Stimulated activated effector memory CD8-positive, alpha-beta T cell treated with anti-CD3 and anti-CD28 coated beads, Interleukin-12 subunit alpha, Interleukin-12 subunit beta, amount 100 ng/mL, for 72 hours (primary cell): ENCODE measurements at regions not wholly inside any gene's neighbourhood (a gene's known extent, or its start where the extent isn't known, plus 50 kb on each side); places are given as distances from the start of the nearest gene placed in this dataset.
A peak's percentile ranks its signal among the peaks of the same experiment; 100 is the strongest.
"Not testable (repeated sequence)": the region's sequence is repeated elsewhere in the genome, so short reads cannot be mapped to it uniquely, and the experiment has no call there.

Source experiments
- ATAC-seq: fragments of 150-1000 bp; cut with Tn5 transposase; 2 replicates; pipeline ENCODE4 v1.10.0; 2021
- DNase-seq, 2 donors: peaks; one replicate each; pipeline ENCODE4 v3.0.0; 2021 to 2022; ENCODE audit warnings: low spot score in 2 of 2
- H3K27ac Mint-ChIP-seq: one replicate; pipeline ENCODE4 v1.8.0; 2022; ENCODE audit warnings: mild to moderate bottlenecking, mixed read lengths
- H3K36me3 Mint-ChIP-seq: one replicate; pipeline ENCODE4 v1.8.0; 2022; ENCODE audit warnings: mild to moderate bottlenecking, mixed read lengths
- H3K4me1 Mint-ChIP-seq: one replicate; pipeline ENCODE4 v1.8.0; 2022; ENCODE audit warnings: mixed read lengths
- H3K4me3 Mint-ChIP-seq: one replicate; pipeline ENCODE4 v1.8.0; 2022; ENCODE audit warnings: mild to moderate bottlenecking, mixed read lengths
- H3K9me3 Mint-ChIP-seq: one replicate; pipeline ENCODE4 v1.8.0; 2022; ENCODE audit warnings: mixed read lengths

DNA sequence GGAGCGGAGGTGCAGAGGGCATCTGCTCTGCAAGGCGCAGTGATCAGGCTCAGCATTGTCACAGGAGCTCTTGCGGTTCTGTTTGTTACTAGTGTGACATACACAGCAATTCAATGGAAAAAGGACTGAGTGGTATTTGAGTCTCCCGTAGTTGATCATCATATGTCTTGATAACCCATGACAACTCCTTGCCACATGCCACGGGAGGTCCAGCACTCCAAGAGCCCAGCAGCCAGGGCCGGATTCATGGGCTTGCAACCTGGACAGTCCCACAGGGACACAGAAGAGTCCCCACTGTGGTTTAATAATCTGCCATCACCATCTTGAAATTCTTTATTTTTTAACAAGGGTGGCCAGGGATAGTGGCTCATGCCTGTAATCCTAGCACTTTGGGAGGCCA lies 58.1 kb upstream of the ROPN1B start:
- not testable (repeated sequence) for ATAC-seq, H3K27ac Mint-ChIP-seq, DNase-seq, H3K9me3 Mint-ChIP-seq, H3K4me1 Mint-ChIP-seq, H3K4me3 Mint-ChIP-seq, H3K36me3 Mint-ChIP-seq

DNA sequence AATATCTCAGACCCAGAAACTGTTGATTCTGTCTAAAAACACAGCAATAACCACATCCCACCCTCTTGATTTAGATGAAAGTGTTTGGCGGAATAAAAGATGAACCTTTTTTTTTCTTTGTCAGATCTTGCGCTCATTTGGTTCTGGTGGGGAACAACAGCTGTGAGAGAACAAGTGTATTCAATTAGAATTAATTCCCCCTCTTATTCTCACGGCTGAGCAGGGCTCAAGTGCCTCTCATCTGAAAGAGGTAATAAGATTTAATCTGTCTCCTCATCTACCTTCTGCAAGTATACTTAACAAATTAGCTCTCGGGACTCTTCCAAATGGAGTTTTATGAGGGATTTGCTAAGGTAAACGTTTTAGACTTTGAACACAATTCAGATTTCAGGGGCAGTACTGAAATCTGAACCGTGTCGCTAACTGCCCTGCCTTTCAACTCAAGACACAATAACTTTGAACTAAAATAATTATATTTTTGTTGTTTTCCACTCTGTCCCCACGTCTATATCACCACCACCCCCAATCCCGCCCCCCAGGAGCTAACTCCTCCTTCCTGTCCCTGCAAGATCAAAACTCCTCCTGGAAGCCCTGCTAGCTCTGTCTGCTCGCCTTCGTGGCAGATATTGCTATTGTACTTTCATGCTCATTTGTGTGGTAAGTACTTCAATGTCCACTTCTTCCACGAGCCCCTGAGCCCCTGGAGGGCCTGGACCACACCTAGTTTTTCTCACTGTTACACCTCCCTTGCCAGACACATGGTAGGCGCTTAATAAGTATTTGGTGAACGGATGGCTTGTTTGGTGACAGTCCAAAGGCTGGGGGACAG lies 54.2 kb upstream of the ROPN1B start:
- H3K36me3 Mint-ChIP-seq, ATAC-seq, DNase-seq, H3K9me3 Mint-ChIP-seq: not testable (repeated sequence)
- Mint-ChIP-seq H3K27ac (peak overlapping the region; percentile 81), H3K4me3 (peak overlapping the region; percentile 75), H3K4me1 (peaks cover 16% of the 10 kb centered on the region)

DNA sequence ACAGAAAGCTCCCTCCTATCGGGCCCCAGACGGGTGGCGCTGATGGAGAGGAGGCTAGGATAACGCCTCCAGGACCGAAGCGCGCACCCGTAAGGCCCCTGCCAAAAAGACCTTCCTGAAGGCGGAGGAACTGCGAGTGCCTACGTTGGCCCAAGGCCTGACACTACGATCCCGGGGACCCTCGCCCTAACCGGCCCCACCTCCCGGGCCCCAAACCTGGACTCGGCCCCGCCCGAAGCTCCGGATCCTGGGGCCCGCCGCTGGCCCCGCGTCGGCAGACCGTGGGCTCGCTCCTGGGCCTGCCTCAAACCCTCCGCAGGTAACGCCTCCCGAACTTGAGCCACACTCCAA lies 53.6 kb upstream of the ROPN1B start:
- Mint-ChIP-seq H3K4me3 (peak overlapping the region; percentile 75), H3K4me1 (peaks cover 16% of the 10 kb centered on the region), H3K27ac (peak overlapping the region; percentile 81)
- H3K36me3 Mint-ChIP-seq, H3K9me3 Mint-ChIP-seq, ATAC-seq, DNase-seq: not testable (repeated sequence)

DNA sequence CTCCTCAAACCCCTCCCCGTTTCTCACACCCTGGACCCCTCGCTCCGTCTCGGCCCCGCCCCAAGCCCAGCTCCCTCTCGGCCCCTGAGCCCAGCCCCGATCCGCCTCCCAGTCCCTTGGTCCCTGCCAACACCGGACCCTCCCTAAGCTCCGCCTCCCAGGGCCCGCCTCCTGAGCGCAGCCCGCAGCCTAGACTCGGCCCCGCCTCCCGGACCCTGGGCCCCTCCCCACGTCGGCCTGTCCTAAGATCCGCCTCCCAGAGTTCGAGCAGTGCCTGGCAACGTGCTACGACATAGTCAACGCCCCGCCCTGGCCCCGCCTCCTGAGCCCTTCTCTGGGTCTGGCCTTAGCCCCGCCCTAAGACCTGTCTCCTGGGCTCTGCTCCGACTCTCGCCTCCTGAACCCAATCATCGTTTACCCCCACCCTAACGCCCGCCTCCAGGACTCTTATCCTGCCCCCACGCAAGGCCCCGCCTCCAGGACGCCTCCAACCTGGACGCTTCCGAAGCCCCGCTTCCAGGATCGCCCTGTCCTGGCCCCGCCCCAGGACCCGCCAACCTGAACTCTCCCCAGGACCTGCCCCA lies 53.1 kb upstream of the ROPN1B start:
- H3K36me3 Mint-ChIP-seq, H3K9me3 Mint-ChIP-seq: not testable (repeated sequence)
- Mint-ChIP-seq H3K4me1 (peaks cover 16% of the 10 kb centered on the region), H3K27ac (peak overlapping the region; percentile 81), H3K4me3 (peak overlapping the region; percentile 75)
- ATAC-seq (peak; percentile 84), DNase-seq (peak; percentile 93 to 99)

DNA sequence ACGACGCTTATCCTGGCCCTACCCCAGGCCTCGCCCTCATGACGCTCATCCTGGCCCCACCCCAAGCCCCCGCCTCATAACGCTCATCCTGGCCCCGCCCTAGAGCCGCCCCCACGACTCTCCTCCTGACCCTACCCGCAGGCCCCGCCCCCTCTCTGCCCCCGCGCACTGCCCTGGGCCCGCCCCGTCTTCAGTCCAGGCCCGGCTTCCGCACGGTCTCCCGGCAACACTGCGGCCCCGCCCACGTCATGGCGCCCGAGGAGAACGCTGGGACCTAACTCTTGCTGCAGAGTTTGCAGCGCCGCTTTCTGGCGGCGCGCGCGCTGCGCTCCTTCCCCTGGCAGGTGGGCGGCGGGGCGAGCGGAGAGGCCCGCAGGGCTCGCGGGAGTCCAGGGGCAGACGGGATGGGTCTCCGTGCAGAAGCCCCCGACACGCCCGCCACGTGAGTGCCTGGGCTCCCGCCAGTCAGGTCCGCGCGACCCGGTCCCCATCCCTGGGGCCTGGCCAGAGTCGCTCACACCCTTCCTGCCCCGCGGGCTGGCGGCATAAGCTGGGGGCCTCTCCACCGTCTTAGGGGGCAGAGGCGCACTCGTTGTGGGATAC lies 52.5 kb upstream of the ROPN1B start:
- peak; percentile 91 to 96 for DNase-seq
- ATAC-seq: peak; percentile 95
- H3K9me3 Mint-ChIP-seq: no peaks in the 10 kb centered on the region
- H3K4me3 Mint-ChIP-seq: peak overlapping the region; percentile 75
- peaks cover 16% of the 10 kb centered on the region for H3K4me1 Mint-ChIP-seq
- no peaks in the 10 kb centered on the region for H3K36me3 Mint-ChIP-seq
- H3K27ac Mint-ChIP-seq: peak overlapping the region; percentile 81

DNA sequence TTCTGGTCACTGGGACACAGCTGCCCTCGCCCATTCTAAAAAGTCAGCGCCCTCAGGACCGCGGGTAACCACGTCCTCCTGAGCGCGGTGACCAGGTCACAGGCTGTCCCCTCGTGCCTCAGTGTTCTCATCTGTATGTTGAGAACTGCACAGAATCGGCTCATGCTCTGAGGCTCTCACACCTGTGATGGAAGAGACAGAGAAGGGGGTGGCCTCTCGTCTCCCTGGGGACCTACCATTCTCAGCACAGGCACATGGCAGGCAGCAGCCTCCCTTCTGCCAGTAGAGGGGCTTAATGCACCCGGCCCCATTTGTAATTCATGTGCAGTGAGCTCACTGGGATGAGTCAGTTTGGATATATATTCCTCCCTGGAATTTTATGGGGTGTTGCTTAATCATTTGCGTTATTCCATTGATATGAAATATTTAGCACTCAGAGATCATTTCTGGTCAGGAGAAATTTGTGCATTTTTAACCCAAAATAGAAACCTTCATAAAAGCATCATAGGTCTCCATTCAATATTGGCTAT lies 51.9 kb upstream of the ROPN1B start:
- Mint-ChIP-seq H3K4me3 (peak overlapping the region; percentile 75), H3K27ac (peak overlapping the region; percentile 81), H3K4me1 (peaks cover 16% of the 10 kb centered on the region)
- DNase-seq, H3K36me3 Mint-ChIP-seq, H3K9me3 Mint-ChIP-seq, ATAC-seq: not testable (repeated sequence)

DNA sequence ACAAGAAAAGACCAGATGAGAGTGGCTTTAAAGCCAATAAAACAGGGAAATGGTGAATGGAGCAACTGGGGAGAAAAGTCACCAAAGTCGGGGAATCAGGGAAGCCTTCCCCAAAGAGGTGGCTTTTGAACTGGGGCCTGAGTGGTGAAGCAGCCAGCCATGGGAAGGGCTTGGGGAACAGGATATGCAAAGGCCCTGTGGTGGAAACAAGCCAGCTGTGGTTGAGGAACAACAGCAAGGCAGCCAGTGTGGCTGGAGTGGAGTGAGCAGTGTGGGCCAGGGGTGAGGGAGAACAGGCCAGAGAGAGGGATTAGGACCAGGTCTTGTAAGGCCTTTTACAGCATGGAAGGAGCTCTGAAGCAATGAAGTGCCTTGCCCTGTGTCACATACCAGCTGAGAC lies 51.0 kb upstream of the ROPN1B start:
- H3K9me3 Mint-ChIP-seq, H3K27ac Mint-ChIP-seq, H3K36me3 Mint-ChIP-seq, H3K4me3 Mint-ChIP-seq, ATAC-seq, DNase-seq: not testable (repeated sequence)
- H3K4me1 Mint-ChIP-seq: peaks cover 16% of the 10 kb centered on the region

DNA sequence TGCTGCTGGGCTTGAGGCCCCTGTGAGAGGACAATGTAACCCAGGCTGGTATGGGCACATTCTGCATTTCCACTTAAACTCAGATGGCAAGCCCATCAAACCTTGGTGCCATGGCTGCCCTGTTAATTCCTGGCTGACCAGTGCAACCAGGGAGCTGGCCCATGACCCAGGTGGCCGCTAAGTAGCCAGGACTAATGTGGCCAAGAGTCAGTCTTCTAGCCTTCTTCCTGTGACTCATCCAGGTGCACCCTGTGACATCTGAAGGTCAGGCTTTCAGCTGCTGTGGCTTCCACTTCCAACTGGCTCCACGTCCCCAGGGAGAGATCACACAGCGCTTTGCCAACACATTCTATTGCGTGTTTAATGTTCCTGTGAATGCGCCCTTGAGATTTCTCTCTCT lies 50.5 kb upstream of the ROPN1B start:
- not testable (repeated sequence) for H3K36me3 Mint-ChIP-seq, DNase-seq, H3K27ac Mint-ChIP-seq, H3K9me3 Mint-ChIP-seq, ATAC-seq, H3K4me3 Mint-ChIP-seq
- peaks cover 16% of the 10 kb centered on the region for H3K4me1 Mint-ChIP-seq

DNA sequence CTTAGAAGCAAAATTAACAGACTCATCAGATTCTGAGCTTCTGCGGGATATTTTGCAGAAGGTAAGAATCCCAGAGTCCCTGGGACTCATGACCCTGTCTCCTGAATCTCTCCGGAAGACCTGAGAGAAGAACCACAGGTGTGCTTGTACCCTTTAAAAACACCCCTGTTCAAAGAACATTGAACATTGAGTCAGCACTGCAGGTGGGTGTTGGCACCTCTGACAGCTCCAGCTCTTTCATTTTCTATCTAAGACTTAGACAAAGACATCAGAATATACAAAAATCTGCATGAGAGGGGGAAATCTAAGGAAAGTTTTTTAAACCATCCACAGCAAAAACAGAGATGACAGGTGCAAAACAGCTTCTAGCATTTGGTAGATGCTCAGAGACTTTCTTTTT lies 50.1 kb upstream of the ROPN1B start:
- H3K27ac Mint-ChIP-seq, DNase-seq, H3K36me3 Mint-ChIP-seq, H3K9me3 Mint-ChIP-seq, ATAC-seq, H3K4me3 Mint-ChIP-seq: not testable (repeated sequence)
- peaks cover 16% of the 10 kb centered on the region for H3K4me1 Mint-ChIP-seq
